NCI-H146 treated with DMSO at 0.1 percent for 48 hours (cell line): ENCODE measurements at regions not wholly inside any gene's neighbourhood (a gene's known extent, or its start where the extent isn't known, plus 50 kb on each side); places are given as distances from the start of the nearest gene placed in this dataset.

Experiments used
- DNase-seq: peaks from one replicate; lab custom pipeline; 2025; ENCODE audit not compliant: unreplicated experiment; lab: John Stamatoyannopoulos, UW

DNA sequence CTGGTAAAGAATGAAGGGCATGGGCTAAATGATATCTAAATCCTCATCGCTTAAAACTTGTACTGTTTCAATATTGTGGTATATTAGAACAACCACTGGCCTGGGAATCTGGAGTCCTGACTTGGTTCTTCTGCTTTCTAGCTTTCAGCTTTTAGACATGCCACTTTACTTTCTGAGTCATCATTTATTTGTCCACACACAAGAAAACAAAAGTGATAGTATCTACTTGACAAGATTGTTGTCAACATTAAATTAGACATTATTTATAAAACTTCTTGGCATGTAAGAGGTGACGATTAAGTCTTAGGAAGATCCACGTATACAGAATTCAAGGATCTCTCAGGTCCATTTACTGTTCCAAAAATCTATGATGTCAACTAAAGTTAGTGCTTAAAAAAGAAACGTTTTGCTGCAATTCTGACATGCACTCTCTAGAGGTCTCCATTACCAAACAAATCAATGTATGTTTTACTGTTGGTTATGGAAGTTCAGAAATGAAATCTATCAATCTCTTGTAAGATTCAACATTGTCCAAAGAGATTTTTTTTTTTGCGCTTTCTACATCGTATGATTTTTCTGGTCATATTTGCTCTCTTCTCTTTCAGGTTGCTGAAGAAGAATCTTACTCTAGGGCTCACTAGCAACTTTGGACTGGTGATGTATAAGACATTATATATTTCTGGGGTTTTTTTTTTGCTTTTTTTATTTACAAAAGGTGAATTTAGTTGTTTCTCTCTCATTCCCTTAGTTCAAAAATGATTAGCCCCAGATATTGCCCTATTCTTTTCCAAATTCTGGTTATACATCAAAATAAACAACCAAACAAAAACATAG, 53.6 kb upstream of the DYNC1I1 start:
- DNase-seq = peak; percentile 37

DNA sequence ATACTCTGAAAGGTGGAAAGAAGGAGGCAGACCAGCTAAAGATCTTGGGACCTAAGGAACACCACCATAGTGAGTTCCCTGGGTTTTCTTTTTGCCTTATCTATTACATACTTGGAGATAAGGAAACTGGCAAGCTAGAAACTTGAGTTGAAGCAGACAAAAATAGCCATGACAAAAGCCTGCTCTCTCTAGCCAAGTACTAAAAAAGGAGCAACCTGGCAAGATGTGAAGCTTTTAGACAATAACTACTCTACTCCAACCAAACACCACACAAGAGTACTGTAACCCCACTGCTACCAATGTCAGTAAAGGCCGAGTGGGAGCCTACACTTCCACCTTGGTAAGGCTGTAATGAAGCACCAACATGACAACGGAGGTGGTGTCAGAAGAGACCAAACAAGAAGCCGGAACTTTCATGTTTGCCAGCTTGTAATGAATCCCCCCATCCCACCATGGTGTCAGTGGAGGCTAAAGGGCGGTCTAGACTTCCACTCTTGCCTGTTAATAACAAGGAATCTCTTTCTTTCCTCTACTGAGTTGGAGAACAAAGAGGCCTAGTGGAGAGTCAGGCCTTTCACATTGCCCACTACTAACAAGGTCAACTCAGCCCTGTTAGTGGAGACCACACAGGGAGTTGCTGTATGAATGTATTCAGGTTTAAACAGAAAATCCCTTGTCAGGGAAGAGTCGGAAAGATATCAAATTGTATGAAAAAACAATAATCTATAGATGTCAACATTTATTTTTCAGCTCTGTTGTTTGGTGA, 55.8 kb upstream of the DYNC1I1 start:
- no peak for DNase-seq

DNA sequence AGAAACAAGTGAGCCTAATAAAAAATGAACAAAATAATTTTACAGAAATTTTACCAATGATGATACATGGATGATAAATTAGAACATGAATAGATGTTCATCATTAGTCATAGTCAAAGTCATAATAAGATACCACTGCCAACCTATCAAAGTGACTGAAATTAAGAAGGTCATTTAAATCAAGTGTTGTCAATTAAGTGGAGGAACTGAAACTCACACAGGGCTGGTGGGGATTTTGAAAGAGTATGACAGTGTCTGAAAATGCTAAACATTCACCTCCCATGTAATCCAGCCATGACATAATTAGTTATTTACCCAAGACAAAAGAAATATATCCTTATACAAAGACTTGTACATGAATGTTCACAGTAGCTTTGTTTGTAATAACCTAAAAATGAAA, 57.1 kb upstream of the DYNC1I1 start:
- DNase-seq = no peak

DNA sequence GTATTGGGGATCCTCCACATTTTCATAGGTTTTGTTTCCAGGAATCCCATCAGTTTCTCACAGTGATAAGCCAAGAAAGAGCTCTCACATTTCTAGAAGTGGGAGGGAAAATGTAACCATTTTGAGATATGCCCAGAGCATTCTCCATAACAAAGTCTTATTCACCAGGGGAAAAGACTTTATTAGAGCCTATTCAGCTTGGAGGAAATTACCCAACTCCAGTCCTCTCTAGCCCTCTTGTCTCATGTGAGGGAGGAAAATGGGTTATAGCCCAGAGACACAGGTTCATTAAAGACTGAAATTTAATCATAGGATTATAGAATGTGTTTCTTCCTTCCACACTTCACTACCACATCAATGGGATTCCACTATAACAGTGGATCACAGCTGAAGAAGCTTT, 61.6 kb upstream of the DYNC1I1 start:
- no peak for DNase-seq

DNA sequence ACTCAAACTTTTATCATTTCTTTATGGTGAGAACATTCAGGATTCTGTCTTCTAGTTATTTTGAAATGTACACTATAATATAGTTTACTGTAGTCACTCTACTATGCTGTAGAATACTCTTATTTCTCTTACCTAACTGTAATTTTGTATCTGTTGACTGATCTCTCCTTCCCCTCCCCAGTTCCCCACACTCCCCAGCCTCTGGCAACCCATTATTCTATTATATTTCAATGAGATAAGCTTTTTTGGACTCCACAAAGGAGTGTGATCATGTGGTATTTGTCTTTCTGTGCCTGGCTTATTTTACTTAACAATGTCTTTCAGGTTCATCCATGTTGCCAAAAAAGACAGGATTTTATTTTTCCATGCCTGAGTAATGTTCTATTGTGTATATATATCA, 71.4 kb upstream of the DYNC1I1 start:
- DNase-seq = peak; percentile 91

DNA sequence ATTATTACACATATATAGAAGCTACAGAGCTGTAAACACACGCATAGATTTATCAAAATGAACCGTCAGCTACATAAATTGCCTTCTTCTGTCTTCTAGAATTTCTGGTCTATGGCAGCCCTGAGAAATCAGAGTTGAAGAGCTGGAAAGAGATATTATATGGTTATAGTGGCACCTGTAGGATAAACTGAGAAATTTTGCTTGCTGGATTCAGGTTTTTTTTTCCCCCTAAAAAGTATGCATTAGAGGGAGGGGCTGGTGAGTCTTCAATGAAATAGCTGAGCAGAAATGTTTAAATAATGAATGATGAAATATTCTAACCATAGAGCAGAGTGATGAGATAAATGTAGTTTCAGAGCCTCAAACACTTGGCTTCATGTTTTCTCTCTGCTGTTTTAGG, 78.0 kb upstream of the DYNC1I1 start:
- no peak for DNase-seq

DNA sequence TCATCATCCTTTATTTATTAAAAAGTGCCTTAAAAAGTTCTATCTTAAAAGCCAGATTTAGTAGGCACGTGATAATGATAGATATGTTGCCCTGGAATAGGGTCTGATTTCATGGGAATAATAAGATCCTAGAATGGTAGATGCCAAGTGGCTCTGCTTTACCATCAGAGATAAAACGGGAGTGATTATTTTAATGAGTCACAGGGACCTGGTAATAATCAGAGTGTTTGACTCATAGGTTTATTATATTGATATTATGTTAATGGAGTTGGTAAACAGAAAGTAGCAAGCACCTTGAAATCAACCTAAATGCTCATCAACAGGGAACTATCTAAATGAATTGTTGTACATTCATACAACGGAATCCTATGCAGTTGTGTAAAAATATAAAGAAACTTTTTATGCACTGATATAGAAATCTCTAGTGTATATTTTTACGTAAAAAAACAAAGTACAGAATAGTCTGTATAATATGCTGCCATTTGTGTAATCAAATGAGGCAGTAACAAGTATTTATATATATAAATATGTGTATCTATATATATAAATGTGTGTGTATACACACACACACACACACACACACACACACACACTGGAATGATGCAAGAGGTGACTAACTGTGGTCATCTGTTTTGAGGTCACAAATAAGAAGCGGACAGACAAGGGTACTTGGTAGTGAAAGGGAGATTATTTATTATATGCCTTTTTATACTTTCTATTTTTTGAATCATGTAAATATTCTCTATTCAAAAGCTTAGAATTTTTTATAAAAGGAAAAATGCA, 78.6 kb upstream of the DYNC1I1 start:
- DNase-seq = no peak

DNA sequence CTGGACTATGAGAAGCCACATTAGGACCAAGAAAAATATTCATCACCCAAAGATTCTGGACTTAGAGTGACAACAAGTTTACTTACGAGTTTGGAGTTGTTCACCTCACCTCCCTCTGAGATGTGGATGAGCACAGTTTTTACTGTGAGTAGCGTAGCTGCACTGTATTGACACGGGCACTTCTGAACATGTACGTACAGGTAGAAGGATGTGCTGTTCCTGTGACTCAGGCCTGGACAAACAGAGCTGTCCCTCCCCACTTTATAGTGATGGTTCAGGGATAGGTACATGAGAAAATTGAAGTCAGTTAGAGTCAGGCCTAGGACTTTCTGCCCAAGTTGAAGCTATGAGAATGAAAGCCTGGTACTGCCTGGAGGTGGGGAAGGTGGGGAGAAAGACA, 80.9 kb upstream of the DYNC1I1 start:
- DNase-seq = no peak

DNA sequence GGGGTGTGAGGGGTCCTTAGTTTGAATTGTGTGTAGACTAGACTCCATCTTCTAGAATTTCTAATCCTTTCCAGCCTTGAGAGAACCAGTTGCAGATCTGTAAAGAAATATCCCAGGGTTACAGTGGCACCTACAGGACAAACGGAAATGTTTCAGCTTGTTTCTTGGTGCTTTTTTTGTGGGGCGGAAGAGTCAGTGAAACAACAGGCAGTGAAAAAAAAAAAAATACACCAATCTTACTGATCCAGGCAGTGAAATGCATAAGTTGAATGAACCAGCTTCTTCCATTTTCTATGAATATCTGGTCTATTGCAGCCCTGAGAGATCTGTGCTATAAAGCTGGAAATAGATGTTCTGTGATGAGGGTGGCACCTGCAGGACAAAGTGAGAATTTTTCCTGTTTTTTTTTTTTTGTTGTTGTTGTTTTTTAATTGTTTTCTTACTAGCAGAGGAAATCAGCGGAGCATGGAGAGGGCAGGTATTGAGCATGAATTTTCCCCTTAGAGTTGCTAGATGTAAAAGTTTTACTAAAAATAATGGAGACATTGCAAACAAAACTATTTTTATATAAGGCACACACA, 81.9 kb upstream of the DYNC1I1 start:
- peak; percentile 72 for DNase-seq

DNA sequence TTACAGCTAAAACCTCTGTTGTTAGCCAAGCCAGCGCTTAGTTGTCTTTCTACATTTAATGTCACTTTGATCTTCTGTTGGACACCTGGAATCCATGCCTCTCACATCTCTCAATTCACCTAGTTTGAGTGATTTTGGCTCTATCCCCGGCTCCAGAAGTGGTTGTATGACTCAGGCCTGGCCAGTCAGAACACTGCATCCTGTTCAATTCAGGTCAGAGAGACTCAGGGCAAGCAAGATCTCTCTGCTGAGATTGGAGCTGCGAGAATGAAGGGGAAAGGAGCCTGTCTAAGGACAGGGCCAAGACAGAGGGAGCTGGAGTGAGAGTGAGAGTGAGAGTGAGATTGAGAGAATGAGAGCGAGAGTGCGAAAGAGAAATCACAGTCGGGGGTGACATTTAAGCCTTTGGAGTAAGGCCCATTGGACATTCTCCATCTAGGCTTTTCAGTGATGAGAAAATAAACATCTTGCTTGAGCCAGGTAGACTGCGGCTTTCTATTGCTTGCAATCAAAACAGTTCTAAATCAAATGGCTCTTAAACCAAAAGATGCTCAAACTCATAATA, 83.3 kb upstream of the DYNC1I1 start:
- DNase-seq = no peak

DNA sequence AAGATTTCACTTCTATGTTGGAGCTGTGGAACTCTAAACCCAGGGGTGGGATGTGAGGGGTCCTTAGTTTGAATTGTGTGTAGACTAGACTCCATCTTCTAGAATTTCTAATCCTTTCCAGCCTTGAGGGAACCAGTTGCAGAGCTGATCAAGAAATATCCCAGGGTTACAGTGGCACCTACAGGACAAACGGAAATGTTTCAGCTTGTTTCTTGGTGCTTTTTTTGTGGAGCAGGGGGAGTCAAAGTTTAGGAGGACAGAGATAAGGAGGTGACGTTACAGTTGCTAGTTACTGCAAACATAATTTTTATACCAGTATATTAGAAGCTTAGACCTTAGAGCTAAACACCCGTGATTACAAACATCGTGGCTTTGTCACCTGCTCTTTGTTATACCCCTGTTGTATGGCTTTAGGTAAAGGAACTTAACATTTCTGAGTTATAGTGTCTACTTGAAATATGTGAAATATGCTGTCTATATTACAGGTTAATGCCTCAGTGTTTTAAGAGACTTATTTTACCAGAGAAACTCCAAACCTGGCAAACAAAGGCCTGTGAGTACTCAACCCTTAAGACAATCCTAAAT, 84.5 kb upstream of the DYNC1I1 start:
- peak; percentile 38 for DNase-seq

DNA sequence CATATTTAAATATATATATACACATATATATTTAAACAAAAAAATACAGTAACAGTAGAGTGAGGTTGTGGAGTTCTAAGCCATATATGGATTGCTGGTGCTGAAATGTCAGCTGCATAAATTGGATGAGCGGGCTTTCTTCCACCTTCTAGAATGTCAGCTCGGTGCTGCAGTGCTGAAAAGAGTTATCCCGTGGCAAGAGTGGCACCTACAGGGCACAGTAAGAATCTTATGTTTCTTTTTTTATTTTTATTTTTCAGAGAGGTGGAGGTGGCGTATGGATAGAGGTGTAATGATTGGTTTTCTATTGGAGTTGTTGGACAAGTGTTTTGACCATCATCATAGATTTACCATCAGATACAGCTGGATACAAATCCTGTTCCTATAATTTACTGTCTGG, 86.2 kb upstream of the DYNC1I1 start:
- DNase-seq = peak; percentile 44

DNA sequence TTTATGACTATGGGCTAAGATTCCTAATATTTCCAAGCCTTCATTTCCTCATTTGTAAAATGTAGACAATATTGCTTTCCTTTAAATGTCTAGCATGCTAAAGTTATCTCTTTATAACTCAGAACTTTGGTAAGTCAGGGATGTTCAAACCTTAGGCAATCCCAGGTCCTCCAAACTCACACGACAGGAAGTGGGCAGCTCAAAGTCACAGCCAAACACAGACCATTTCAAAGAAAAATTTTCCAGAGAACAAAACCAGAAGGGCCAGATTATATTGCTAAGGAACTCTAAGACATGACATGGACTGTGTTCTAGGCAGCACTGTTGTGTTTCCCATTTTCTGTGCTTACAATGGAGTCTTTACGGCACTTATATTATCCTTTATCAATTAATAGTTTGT, 87.8 kb upstream of the DYNC1I1 start:
- no peak for DNase-seq

DNA sequence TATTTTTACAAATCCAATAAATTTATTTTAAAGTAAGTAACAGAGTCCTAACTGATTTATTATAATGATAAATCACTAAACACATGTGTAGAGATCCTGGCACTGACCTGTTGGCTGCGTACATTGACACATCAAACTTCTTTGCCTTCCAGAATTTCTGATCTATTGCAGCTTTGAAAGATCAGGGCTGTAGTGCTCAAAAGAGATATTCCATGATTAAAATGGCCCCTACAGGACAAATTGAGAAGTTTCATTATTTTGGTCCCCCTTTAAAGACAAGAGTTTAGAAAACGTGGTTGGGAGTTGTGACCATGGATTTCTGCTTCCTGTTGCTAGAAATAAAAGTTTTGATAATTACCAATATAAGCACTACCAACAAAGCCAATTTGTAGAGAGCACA, 87.7 kb upstream of the PDK4 start:
- peak; percentile 30 for DNase-seq

DNA sequence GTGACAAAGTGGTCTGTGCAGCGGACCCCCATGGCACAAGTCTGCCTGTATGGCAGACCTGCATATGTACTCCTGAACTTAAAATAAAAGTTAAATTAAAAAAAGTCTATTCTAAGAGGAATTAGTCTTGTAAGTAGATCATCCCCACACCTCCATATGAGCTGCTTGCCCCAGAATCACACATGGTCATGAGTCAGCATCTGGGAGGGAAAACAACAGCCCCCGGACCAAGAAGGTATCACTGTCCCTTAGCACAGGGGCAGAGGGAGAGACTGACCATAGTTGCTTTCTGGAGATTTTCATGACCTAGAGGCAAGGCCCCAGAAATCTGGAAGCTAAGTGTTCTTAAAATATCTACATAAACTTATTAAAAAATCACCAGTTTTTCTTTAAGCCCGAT, 86.6 kb upstream of the PDK4 start:
- no peak for DNase-seq

DNA sequence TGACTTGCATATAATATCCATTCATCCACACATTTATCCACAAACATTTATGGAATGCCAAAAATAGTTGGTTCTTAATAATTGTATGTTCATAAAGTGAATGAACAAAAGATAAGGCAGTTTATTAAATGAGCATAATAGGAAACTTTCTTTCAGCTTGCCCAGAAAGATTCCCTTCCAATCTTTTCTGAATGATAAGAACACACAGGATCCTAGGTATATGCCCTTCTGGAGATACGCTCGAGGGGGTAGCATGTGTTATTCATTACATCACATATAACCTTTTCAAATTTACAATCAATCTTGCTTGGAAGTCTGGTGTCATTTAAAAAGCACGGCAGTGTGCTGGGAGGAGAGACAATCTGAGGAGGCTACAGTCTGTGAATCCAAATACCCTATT, 80.4 kb upstream of the PDK4 start:
- no peak for DNase-seq

DNA sequence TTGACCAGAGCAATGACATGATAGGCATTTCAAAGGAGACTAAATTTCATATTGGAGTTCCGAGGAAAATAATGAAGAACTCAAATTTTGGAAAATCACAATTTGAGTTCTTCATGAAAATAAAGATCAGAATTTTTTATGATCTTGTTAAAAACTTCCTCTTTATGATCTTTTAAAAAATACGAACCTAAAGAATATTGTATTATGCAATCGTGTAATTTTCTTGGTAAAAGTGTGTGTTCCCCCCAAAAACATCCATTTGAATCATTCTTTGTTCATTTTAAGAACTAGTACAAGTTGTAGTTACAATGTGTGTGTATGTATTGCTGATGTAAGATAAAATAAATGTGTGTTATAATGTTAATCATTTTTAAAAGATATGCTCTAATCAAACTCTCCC, 79.3 kb upstream of the PDK4 start:
- no peak for DNase-seq

DNA sequence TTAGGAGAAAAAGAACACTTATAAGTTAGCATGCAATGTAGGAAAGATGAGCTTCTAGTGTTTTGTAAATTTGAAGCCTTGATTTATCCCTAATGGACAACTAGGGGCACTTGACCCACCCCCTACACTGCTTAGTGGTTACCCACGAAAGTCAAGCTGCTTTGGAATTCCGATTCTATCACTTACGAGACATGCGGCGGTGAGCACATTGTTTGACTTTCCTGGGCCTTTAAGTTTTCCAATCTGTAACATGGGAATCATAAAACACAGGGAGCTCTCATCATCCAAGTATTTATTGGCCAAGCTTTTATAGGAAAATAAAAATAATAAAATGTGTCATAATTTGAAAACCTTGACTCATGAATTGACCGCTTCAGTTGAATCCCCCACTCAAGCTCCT, 78.7 kb upstream of the PDK4 start:
- DNase-seq = no peak

DNA sequence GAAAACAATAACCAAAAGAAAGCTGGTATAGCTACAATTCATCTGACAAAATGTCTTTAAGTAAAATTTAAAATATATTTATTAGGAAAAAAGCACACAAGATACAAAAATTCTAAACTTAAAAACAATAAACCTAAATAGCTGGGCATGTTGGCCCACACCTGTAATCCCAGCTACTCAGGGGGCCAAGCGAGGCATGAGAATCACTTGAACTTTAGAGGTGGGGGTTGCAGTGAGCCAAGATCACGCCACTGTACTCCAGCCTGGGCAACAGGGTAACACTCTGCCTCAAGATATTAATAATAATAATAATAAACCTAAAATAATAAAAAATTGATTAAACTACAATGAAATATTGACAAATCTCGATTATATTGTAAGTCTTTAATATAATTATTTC, 77.8 kb upstream of the PDK4 start:
- DNase-seq = no peak

DNA sequence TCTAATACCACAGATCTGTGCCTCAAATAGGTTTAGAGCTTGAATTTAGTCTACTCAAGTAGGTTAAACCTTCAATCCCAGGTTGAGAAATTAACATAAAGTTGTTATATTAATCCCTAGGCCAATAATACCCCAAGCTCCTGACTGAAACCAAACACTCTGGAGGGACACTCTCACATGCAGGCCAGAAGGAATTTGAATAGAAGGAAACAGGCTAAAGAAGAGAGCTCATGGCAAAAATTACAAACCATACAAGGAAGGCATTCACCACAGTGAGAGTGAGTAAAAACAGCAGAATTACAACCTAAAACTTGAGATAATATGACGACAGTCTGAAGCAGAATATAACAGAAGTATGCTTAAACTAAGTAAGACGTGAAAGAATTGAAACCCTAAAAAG, 76.1 kb upstream of the PDK4 start:
- no peak for DNase-seq

DNA sequence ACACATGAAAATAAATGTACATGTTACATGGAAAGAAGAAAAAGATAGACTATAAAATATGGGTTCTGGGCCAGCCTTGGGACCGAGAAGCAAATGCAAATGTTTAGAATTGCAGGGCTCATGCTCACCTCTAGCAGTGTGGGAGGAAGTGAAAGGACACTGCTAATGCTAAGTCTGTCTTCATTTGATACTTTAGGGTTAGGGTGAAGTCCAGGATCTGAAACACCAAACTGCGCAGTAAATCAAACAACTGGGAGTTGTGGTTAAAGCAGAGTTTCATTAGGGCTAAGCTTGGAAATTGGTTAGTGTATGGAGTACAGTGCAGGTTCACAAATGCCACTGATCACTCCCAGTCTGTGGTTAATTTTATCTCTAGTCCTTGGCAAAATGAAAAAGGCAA, 73.2 kb upstream of the PDK4 start:
- DNase-seq = no peak
